GM10248 (cell line): ENCODE measurements at regions not wholly inside any gene's neighbourhood (a gene's known extent, or its start where the extent isn't known, plus 50 kb on each side); places are given as distances from the start of the nearest gene placed in this dataset.

Experiments used
- CTCF ChIA-PET: fragments of 300-600 bp; sonication (Branson Sonifier 250); formaldehyde crosslinking; extraction: SDS; loops from one replicate; lab custom pipeline; 2021; ENCODE audit warnings: antibody characterized with exemption; lab: Yijun Ruan, JAX
- POLR2A ChIA-PET: fragments of 350-650 bp; sonication (Branson Sonifier 250); formaldehyde crosslinking; extraction: SDS; loops from one replicate; lab custom pipeline; 2020; ENCODE audit warnings: antibody characterized with exemption; lab: Yijun Ruan, JAX
- DNase-seq: peaks from one replicate; pipeline ENCODE4 v3.0.0; 2012; ENCODE audit errors: extremely low spot score
- TF ChIP-seq, protein P1 (sequence below): IDR thresholded peaks from 2 replicates; pipeline ENCODE4 v1.5.1; 2012; ENCODE audit warnings: mild to moderate bottlenecking, low read depth; ENCODE audit errors: extremely low read depth, missing control alignments, control extremely low read depth

DNA sequence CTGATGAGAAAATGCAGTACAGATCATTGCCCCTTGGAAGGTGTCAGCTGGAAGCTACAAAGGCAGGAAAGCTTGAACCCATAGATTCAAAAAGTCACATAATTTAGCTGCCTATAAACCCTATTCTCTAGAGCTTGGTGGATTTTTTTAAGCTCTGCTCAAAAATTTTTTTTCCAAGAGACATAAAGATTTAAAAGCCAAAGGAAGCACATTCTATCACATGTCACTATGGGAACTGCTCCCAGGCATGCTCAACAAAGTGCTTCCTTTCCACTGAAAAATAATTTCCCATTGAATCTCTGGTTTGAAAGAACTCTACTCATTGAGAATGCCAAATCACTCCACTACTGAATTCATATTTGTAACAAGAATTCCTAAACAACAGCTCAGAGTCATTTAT, 419.8 kb downstream of the CETN3 start:
- DNase-seq, result no peak
- TF ChIP-seq, protein P1, sequence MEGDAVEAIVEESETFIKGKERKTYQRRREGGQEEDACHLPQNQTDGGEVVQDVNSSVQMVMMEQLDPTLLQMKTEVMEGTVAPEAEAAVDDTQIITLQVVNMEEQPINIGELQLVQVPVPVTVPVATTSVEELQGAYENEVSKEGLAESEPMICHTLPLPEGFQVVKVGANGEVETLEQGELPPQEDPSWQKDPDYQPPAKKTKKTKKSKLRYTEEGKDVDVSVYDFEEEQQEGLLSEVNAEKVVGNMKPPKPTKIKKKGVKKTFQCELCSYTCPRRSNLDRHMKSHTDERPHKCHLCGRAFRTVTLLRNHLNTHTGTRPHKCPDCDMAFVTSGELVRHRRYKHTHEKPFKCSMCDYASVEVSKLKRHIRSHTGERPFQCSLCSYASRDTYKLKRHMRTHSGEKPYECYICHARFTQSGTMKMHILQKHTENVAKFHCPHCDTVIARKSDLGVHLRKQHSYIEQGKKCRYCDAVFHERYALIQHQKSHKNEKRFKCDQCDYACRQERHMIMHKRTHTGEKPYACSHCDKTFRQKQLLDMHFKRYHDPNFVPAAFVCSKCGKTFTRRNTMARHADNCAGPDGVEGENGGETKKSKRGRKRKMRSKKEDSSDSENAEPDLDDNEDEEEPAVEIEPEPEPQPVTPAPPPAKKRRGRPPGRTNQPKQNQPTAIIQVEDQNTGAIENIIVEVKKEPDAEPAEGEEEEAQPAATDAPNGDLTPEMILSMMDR, result no peak
- CTCF ChIA-PET, result interaction anchor here (1.1 to 1.6 kb wide), 3 partner anchors 9 to 159 kb away, joined by 3 to 5 read pairs (median 4); no protein-coding TSS in a partner anchor
- POLR2A ChIA-PET, result no interaction called here

DNA sequence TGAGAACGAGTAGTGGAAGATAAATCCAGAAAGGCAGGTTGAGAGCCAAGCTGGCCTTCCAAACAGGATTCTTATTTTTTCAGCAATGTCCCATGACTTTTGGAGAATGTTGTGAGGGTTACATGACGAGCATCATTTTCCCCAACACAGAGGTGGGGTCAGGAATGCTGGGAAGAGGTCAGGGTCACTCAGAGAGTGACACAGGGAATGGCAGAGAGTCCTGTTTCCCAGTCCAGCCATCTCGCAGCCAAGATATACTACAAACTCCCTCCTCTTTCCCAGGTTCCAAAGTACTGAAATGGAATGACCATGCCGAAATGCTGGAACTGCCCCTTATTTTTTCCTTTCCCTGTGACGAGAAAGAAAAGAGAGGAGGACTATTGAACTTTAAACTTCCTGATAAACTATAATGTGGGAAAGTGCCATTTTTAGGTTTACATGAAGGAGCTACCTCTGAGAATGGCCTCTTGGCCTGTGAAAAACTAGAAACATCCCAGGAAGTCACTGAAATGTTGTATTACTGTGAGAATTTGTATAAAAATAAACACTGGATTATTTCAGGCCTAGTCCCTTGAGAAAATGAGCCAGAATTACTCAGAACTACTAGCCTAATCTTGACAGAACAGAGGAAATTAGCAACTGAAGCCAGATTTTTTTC, 420.4 kb downstream of the CETN3 start:
- TF ChIP-seq, protein P1, result no peak
- POLR2A ChIA-PET, result no interaction called here
- no peak for DNase-seq
- CTCF ChIA-PET, result interaction anchor here (1.1 to 1.6 kb wide), 5 partner anchors 8 to 159 kb away, joined by 3 to 5 read pairs (median 3); no protein-coding TSS in a partner anchor

DNA sequence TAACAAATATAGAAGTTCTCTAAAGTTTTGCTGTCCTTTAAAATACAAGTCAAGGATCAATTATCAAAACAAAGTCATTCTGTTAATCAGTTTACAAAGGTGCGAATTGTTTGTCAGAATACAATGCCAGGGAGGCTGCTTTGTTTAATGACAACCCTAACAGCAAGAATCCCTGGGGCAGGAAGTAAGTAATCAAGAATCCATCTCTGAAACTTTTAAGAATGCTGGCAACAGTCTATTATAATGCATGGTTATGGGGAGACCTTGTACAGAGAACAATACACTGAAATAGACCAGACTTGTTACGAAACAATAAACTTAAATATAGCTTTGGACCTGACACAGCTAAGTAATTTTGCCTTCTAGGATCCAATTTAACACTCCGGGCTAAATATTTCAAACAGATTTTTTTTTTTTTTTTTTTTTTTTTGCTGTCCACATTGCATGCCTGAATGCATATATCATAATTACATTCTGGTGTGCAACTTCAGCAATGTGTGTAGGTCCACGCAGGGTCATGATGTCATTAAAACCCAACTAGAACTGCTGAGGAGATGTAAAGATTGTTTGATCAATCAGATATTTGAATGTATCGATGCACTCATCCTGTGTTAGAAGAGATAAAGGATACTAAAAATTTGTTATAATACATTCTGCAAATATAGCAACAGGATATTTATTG, 421.3 kb downstream of the CETN3 start:
- ChIA-PET POLR2A (no interaction called here), CTCF (interaction anchor here (0.6 to 2.3 kb wide), 4 partner anchors 12 to 358 kb away, joined by 3 to 7 read pairs (median 3); no protein-coding TSS in a partner anchor)
- DNase-seq, result no peak
- TF ChIP-seq, protein P1, result no peak

DNA sequence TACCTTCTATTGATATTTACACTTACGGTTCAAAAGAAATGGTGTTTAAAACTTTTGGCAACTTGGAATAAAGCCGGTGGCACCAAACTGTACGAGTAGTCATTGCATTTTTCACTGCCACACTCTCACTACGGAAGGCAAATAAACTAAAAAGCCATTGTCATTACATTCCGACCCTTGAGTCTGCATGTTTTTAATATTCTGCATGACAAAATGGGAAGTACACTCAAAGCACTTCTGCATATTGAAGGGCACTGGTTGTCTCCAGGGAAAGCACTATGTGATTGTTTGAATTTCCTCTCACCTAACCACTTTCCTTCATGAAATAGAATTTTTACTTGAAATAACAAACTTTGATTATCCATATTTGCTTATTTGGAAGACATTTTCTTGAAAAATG, 426.3 kb downstream of the CETN3 start:
- DNase-seq, result no peak
- CTCF ChIA-PET, result interaction anchor here (2.1 kb wide), 1 partner anchor 10 kb away, joined by 6 read pairs; no protein-coding TSS in a partner anchor

DNA sequence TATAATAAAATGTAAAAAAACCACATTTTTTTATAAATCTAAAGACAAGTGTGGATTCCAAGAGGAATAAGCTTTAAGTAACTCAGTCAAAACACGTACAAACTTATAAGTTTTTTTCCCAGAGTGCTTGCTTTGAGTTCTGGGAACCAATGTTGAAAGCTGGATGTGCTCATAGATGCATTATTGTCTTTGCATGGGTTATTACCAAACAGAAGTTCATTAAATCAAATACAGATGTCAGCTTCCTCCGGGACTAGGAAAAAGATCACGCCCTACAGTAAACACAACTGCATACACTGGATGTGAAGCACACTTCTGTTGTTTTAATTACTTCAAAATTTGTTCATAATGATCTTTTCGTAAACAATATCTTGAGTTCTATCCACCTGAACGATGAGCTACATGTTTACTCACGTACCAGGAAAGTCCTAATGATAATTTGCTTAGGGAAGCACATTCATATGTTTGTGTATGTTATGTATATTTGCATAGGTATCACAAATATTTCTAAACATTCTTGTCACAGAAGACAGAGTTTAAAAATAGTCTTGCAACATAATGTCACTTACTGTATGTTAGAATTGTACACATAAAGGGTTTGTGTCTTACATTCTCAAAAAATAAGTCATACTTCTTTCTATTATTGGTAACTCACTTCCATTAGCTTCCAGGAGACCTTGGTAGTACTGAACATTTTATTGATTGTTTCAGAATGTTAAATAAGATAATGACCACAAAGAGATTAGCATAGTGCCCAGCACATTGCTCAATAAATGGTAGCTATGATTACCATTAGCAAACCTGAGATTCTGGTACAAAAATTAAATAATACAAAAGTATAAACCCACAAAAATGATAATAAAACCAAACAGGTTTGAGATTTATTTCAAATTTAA, 427.4 kb downstream of the CETN3 start:
- ChIA-PET CTCF (interaction anchor here (0.7 to 2.1 kb wide), 7 partner anchors 9 to 1252 kb away, joined by 3 to 6 read pairs (median 3); no protein-coding TSS in a partner anchor), POLR2A (no interaction called here)
- TF ChIP-seq, protein P1, result no peak
- no peak for DNase-seq

More for the DNA sequence above, 426.3 kb downstream of the CETN3 start:
- POLR2A ChIA-PET, result no interaction called here
- TF ChIP-seq, protein P1, result no peak

DNA sequence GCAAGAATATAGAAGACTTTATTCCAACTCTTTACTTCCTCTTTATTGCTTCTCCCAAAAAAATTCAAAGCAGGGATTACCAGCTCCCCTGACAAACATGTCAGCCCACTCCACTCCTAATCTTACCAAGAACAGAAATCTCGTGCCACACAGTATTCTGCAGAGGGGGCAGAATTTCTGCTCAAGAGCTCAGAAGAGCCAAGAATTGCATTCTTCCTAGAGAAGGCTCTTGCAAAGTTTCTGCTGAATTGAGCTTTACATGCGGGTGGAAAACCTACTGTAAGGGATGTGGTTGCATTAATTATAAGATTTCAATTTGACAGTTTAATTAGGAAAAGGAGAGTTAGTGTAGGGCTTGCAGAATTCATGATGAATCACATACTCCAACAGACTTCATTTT, 428.5 kb downstream of the CETN3 start:
- ChIA-PET POLR2A (no interaction called here), CTCF (interaction anchor here (0.9 to 1.3 kb wide), 5 partner anchors 9 to 284 kb away, joined by 3 to 4 read pairs (median 3); no protein-coding TSS in a partner anchor)
- TF ChIP-seq, protein P1, result no peak
- DNase-seq, result no peak
